ENCODE measurements at regions not wholly inside any gene's neighbourhood (a gene's known extent, or its start where the extent isn't known, plus 50 kb on each side); places are given as distances from the start of the nearest gene placed in this dataset.

GRCh38 chr11:109033627-109034338, 368.9 kb downstream of the DDX10 start:
- TF ChIP-seq CTCF (IDR thresholded peaks at IDR 0.05) (no peak), POLR2A (IDR thresholded peaks at IDR 0.05) (no peak)

Data from esophagus squamous epithelium (tissue), 4 donors.